DMS79 (cell line): ENCODE measurements at regions not wholly inside any gene's neighbourhood (a gene's known extent, or its start where the extent isn't known, plus 50 kb on each side); places are given as distances from the start of the nearest gene placed in this dataset.
"Not testable (repeated sequence)": the region's sequence is repeated elsewhere in the genome, so short reads cannot be mapped to it uniquely, and the experiment has no call there.

Experiments used
- DNase-seq: peaks from one replicate; lab custom pipeline; 2025; lab: John Stamatoyannopoulos, UW

GRCh38 chr6:103554911-103555310, 1304.8 kb downstream of the HACE1 start:
- DNase-seq, result no peak

DNA sequence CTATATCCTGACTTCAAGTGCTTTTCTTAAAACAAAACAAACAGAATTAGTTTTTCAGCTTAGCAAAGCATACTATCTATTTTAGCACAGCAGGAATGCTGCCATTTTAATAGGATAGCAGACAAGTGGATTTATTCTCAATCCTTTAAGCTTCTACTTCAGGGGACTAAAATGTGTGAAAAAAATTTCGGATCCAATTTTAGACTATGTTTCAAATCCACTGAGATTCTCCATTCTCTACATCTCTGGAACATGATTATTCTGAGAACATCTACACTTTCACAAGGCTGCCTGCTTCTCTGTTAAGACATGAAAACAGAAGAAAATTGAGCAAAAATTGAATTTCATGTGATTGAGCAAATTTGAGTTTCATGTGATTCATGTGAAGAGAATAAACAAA, 1321.3 kb downstream of the HACE1 start:
- no peak for DNase-seq

DNA sequence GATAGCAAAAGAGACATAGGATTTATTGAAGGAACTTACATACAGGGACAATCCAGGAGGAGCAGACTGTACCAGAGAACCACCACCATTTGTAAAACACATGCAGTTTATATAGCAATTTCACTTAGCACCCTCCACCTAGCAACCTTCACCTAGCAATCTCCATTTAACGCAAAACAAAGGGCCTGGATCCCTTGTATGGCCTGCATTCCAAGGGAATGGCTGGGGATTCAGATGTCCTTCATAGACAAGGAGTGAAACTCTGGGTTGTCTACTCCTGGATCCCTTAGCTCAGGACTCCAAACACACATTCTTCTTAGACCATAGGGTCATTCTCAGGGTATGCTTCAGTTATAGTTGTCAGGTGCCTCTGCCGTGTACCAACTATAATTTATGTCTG, 1324.9 kb downstream of the HACE1 start:
- DNase-seq, result no peak

- DNase-seq, result no peak
Observed at GRCh38 chr6:103534095-103534494, 1325.6 kb downstream of the HACE1 start.

- no peak for DNase-seq
Observed at GRCh38 chr6:103522045-103522444, 1337.7 kb downstream of the HACE1 start.

GRCh38 chr6:103516336-103516735, 1343.4 kb downstream of the HACE1 start:
- DNase-seq, result no peak

DNA sequence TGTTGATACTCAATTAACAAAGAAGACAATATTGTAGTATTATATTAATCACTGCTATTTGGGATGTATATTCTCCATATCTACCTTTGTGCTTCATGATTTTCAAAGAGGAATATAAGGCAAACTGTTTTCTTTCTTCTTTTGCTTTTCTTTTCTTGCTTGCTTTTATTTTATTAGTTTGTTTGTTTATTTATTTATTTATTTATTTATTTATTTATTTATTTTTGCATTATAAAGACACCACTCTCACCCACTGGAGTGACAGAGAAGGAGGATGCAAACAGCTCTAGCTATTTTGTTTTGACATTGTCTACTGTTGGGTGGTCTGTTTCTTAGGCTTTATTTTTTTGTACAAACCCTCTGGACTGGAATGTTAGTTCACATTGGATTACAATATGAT, 1352.7 kb downstream of the HACE1 start:
- DNase-seq, result no peak

GRCh38 chr6:103505155-103505518, 1354.6 kb downstream of the HACE1 start:
- DNase-seq, result no peak

DNA sequence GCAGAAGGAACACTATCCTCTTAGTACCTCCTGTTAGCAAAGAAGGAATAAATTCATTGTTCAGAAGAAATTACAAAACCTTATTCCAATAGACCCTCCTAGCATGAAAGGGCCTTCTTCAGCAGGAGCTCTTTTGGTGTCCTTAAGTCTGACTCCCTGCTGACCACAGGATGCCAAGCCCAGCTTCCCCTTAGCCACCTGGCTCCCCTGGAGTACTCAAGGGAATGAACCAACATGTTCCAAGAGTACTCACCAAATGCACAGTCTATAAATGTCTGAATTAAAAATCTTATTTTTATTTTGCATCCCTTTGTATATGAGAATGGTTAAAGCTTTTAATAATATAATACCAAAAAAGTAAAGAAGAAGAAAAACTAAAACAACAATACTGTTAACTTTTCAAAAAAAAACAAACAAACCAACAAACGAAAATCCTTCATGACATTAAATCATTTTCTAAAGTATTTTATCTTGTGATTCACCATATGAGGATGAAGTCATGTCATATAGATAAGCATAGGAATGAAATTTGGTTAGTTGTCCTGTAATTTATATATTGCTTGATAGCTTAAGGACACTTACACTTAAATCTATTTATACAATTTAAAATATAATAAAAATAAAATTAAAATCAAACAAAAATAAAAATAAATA, 1355.1 kb downstream of the HACE1 start:
- DNase-seq, result no peak

DNA sequence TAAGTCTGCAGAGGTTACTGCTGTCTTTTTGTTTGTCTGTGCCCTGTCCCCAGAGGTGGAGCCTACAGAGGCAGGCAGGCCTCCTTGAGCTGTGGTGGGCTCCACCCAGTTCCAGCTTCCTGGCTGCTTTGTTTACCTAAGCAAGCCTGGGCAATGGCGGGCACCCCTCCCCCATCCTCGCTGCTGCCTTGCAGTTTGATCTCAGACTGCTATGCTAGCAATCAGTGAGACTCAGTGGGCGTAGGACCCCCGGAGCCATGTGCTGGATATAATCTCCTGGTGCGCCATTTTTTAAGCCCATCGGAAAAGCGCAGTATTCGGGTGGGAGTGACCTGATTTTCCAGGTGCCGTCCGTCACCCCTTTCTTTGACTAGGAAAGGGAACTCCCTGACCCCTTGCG, 1363.1 kb downstream of the HACE1 start:
- DNase-seq, result not testable (repeated sequence)

DNA sequence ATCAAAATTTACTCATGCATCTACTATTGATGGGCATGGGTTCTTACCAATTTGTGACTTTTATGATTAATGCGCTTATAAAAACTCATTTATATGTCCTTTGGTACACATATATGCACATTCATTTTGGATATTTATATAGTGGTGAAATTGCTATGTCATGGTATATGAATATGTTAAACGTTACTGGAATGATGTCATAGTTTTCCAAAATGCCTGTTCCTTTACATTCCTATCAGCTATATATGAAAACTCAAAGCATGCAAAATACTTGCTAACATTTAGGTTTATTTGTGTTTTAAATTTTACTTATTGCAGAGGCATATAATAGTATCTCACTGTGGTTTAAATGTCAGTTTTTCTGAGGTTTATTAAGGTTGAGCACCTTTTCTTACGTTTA, 1403.1 kb downstream of the HACE1 start:
- no peak for DNase-seq

GRCh38 chr6:103455275-103455674, 1404.4 kb downstream of the HACE1 start:
- no peak for DNase-seq

GRCh38 chr6:103409475-103409874, 1450.2 kb downstream of the HACE1 start:
- no peak for DNase-seq

DNA sequence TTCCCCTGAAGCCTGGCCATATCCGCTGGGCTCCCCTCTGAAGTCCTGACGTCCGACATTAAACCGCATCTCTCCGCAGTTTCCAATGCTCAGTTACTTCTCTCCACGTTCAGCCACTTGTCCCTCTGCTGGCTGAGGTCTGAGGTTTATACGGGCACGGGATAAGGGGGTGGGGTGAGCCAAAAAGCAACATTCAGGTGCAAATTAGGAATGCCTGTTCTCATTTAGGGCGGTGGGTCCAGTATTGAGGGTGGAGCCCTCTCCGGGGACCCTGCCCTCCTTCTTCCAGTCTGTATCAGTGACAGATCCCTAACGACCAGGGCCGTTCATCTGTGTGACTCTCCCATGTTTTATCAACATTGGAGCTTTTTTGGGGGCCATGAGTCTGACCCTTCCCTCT, 1454.4 kb downstream of the HACE1 start:
- no peak for DNase-seq

- no peak for DNase-seq
Observed at GRCh38 chr6:103404799-103405198, 1454.9 kb downstream of the HACE1 start.

DNA sequence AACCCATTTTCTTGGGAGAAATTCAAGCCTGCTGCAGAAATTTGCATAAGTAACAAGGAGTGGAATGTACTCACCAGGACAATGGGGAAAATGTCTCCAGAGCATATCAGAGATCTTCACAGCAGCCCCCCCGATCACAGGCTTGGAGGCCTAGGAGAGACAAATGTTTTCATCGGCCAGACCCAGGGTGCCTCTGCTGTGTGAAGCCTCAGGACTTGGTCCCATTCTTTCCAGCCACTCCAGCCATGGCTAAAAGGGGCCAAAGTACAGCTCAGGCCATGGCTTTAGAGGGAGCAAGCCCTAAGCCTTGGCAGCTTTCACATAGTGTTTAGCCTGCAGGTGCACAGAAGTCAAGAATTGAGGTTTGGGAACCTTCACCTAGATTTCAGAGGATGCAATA, 1463.0 kb downstream of the HACE1 start:
- DNase-seq, result no peak

- no peak for DNase-seq
Observed at GRCh38 chr6:103379272-103379671, 1480.4 kb downstream of the HACE1 start.

DNA sequence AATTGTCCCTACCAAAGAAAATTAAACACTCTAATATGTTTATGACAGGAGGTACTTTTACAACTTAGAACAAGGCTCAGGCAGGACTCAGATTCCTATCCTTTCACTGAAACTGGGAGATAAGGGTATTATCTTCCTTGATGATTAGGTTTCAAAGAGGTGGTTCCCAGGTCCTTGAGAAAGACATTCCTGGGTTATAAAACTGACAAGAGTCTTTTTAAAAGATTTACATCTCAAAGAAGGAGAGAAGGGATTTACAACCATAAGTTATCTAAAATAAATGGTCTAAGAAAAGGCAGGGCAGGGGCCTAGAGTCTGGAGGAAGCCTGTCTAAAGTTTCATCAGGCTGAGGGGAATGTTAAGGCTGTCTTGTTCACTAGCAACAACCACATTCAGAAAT, 1492.5 kb downstream of the HACE1 start:
- DNase-seq, result no peak

- DNase-seq, result no peak
Observed at GRCh38 chr6:103356531-103356930, 1503.2 kb downstream of the HACE1 start.

DNA sequence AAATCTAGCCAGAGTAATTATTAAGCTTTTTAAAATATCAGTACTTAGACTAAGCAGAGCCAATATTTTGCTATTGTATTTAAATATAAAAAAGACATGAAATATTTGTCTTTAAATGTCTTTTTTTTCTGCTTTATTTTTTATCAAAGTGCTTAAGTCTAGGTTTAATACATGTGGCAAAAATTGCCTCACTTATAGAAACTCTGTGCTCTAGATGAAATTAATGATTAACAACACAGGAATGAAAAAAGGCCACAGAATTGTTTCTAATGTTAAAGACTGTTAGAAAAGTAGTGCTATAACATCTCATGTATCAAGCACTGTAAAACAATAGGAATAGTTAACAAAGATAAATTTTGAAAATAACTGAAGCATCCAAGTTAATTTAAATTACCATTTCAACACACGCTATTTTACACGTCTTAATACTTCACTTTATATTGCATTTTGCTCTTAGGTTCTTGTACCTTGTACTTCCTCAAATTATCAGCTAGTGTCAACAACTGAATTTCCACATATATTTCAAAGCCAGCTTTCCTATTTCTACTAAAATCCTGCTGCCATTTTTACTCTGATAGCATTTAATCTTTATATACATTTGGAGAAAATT, 1515.1 kb downstream of the HACE1 start:
- no peak for DNase-seq

- no peak for DNase-seq
Observed at GRCh38 chr6:103335412-103335811, 1524.3 kb downstream of the HACE1 start.

GRCh38 chr6:103326760-103327757, 1532.7 kb downstream of the HACE1 start:
- no peak for DNase-seq

DNA sequence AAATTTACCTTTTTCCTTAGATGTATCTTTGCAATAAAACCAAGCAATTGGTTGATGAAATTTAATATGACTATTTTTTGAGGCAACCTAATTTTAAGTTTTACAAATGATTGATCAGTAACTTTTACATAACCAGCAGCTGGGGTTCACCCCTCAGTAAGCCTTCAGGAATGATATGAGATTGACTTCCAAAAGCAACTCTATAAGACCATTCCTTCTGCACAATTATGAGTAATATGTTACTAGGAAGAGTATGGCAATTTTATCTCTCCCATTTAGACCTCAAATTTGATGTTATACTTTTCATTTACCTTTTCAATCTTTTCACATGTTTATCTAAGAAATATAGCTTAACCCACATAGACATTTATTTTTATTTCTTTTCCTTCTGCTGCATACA, 1546.3 kb downstream of the HACE1 start:
- no peak for DNase-seq
